ENCODE measurements at regions not wholly inside any gene's neighbourhood (a gene's known extent, or its start where the extent isn't known, plus 50 kb on each side); places are given as distances from the start of the nearest gene placed in this dataset.

GRCh38 chr20:48146877-48147276 is 361.6 kb upstream of the SULF2 start:
- Histone ChIP-seq H2AFZ (ENCODE audit: low read length) (no peak overlapping the region), H3K9me3 (ENCODE audit: low read depth, low read length) (no peaks in the 10 kb centered on the region), H3K79me2 (ENCODE audit: insufficient read depth, low read length) (no peaks in the 10 kb centered on the region), H3K27ac (ENCODE audit: low read depth, low read length) (no peak overlapping the region), H3K4me2 (ENCODE audit: insufficient read depth, low read length) (no peak overlapping the region), H3K27me3 (ENCODE audit: insufficient read depth, low read length) (peaks cover 28% of the 10 kb centered on the region), H4K20me1 (ENCODE audit: insufficient read depth, low read length) (no peaks in the 10 kb centered on the region), H3K36me3 (ENCODE audit: insufficient read depth, low read length) (no peaks in the 10 kb centered on the region), H3K4me3 (ENCODE audit: insufficient read depth, low read length) (no peak overlapping the region), H3K4me1 (ENCODE audit: insufficient read depth, low read length) (no peaks in the 10 kb centered on the region)
- TF ChIP-seq CTCF (IDR thresholded peaks at IDR 0.05; ENCODE audit: extremely low read depth, low read depth, low read length), result no peak
- peak; percentile 27 for DNase-seq (ENCODE audit: insufficient read length, low spot score, missing footprints)

GRCh38 chr20:48146308-48146707 is 361.0 kb upstream of the SULF2 start:
- no peaks in the 10 kb centered on the region for H3K4me1 ChIP-seq (ENCODE audit: insufficient read depth, low read length)
- no peak overlapping the region for H3K4me2 ChIP-seq (ENCODE audit: insufficient read depth, low read length)
- no peaks in the 10 kb centered on the region for H3K9me3 ChIP-seq (ENCODE audit: low read depth, low read length)
- peaks cover 28% of the 10 kb centered on the region for H3K27me3 ChIP-seq (ENCODE audit: insufficient read depth, low read length)
- no peak overlapping the region for H3K27ac ChIP-seq (ENCODE audit: low read depth, low read length)
- H3K79me2 ChIP-seq (ENCODE audit: insufficient read depth, low read length), result no peaks in the 10 kb centered on the region
- H2AFZ ChIP-seq (ENCODE audit: low read length), result no peak overlapping the region
- TF ChIP-seq CTCF (IDR thresholded peaks at IDR 0.05; ENCODE audit: extremely low read depth, low read depth, low read length), result no peak
- no peaks in the 10 kb centered on the region for H4K20me1 ChIP-seq (ENCODE audit: insufficient read depth, low read length)
- DNase-seq (ENCODE audit: insufficient read length, low spot score, missing footprints), result no peak
- H3K4me3 ChIP-seq (ENCODE audit: insufficient read depth, low read length), result no peak overlapping the region
- H3K36me3 ChIP-seq (ENCODE audit: insufficient read depth, low read length), result no peaks in the 10 kb centered on the region

- Histone ChIP-seq H3K79me2 (ENCODE audit: insufficient read depth, low read length) (no peaks in the 10 kb centered on the region), H3K9me3 (ENCODE audit: low read depth, low read length) (no peaks in the 10 kb centered on the region), H3K4me2 (ENCODE audit: insufficient read depth, low read length) (no peak overlapping the region), H4K20me1 (ENCODE audit: insufficient read depth, low read length) (no peaks in the 10 kb centered on the region), H3K4me3 (ENCODE audit: insufficient read depth, low read length) (no peak overlapping the region), H3K27ac (ENCODE audit: low read depth, low read length) (no peak overlapping the region), H3K36me3 (ENCODE audit: insufficient read depth, low read length) (no peaks in the 10 kb centered on the region), H3K4me1 (ENCODE audit: insufficient read depth, low read length) (peaks cover 4% of the 10 kb centered on the region), H3K27me3 (ENCODE audit: insufficient read depth, low read length) (peaks cover 28% of the 10 kb centered on the region), H2AFZ (ENCODE audit: low read length) (no peak overlapping the region)
- no peak for TF ChIP-seq CTCF (IDR thresholded peaks at IDR 0.05; ENCODE audit: extremely low read depth, low read depth, low read length)
- no peak for DNase-seq (ENCODE audit: insufficient read length, low spot score, missing footprints)
Measured at GRCh38 chr20:48143435-48144081, 358.3 kb upstream of the SULF2 start.

- Histone ChIP-seq H2AFZ (ENCODE audit: low read length) (no peak overlapping the region), H3K4me1 (ENCODE audit: insufficient read depth, low read length) (peaks cover 4% of the 10 kb centered on the region)
Measured at GRCh38 chr20:48142516-48142773, 357.2 kb upstream of the SULF2 start.

More at GRCh38 chr20:48142516-48142773, 357.2 kb upstream of the SULF2 start:
- H3K27me3 ChIP-seq (ENCODE audit: insufficient read depth, low read length), result peaks cover 17% of the 10 kb centered on the region
- no peaks in the 10 kb centered on the region for H3K79me2 ChIP-seq (ENCODE audit: insufficient read depth, low read length)
- H3K9me3 ChIP-seq (ENCODE audit: low read depth, low read length), result no peaks in the 10 kb centered on the region
- no peak for TF ChIP-seq CTCF (IDR thresholded peaks at IDR 0.05; ENCODE audit: extremely low read depth, low read depth, low read length)
- no peak overlapping the region for H3K4me2 ChIP-seq (ENCODE audit: insufficient read depth, low read length)
- H4K20me1 ChIP-seq (ENCODE audit: insufficient read depth, low read length), result no peaks in the 10 kb centered on the region
- no peaks in the 10 kb centered on the region for H3K36me3 ChIP-seq (ENCODE audit: insufficient read depth, low read length)
- no peak for DNase-seq (ENCODE audit: insufficient read length, low spot score, missing footprints)
- H3K27ac ChIP-seq (ENCODE audit: low read depth, low read length), result no peak overlapping the region
- H3K4me3 ChIP-seq (ENCODE audit: insufficient read depth, low read length), result no peak overlapping the region

All from osteoblast (primary cell).